NK-92 treated with Interleukin-12 subunit alpha and Interleukin-12 subunit beta, amount 100 ng/mL, for 24 hours (cell line): ENCODE measurements at regions not wholly inside any gene's neighbourhood (a gene's known extent, or its start where the extent isn't known, plus 50 kb on each side); places are given as distances from the start of the nearest gene placed in this dataset.
"Not testable (repeated sequence)": the region's sequence is repeated elsewhere in the genome, so short reads cannot be mapped to it uniquely, and the experiment has no call there.

Source experiments
- DNase-seq: peaks from one replicate; lab custom pipeline; 2025; lab: John Stamatoyannopoulos, UW

DNA sequence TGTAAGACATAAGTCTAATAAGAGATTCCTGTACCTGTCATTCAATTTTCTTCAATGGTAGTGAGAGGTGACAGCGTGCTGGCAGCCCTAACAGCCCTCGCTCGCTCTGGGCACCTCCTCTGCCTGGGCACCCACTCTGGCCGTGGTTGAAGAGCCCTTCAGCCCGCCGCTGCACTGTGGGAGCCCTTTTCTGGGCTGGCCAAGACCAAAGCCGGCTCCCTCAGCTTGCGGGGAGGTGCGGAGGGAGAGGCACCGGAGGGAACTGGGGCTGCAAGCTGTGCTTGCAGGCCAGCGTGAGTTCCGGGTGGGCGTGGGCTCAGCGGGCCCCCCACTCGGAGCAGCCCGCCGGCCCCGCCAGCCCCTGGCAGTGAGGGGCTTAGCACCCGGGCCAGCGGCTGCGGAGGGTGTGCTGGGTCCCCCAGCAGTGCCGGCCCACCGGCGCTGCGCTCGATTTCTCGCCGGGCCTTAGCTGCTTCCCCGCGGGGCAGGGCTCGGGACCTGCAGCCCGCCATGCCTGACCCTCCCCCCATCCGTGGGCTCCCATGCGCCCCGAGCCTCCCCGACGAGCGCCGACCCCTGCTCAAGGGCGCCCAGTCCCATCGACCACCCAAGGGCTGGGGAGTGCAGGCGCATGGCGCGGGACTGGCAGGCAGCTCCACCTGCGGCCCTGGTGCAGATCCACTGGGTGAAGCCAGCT lies 816.6 kb upstream of the TENM4 start:
- DNase-seq = not testable (repeated sequence)

GRCh38 chr11:80255021-80255420 lies 814.2 kb upstream of the TENM4 start:
- no peak for DNase-seq

DNA sequence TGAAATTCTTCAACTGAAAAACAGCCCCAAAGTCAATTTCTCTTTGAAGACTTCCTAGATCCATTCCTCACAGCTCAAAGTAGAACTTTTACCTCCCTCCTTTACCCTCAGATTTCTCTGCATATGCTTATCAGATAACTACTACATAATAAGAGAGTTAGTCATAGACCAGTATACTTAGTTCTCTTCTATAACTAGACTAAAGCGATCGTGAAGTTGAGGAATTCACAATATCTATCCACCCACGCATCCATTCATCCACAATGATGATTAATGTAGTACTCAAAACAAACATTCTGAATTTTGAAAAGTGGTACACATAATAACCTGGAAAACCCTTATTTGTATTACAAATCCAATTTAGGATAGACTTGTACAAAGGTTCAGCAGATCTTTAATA lies 800.9 kb upstream of the TENM4 start:
- DNase-seq = no peak

DNA sequence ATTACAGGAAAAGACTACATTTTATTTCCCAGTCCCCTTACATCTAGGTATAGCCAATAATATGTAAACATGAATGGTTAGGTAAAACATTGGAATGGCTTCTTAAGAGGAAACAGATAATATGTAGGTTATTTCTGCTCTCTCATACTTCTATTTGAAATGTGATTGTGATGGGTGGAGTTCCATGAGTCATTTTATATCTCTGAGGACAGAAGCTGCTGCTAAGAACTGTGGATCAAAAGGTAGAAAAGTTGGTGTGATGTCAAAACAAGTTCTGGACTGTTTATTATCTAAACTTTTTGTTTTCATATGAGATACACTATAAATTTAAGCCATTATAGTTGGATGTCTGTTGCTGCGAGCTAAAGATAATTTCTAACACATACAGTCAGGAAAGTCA lies 799.4 kb upstream of the TENM4 start:
- DNase-seq = no peak

GRCh38 chr11:80239217-80239616 lies 798.4 kb upstream of the TENM4 start:
- DNase-seq = no peak

GRCh38 chr11:80227915-80228314 lies 787.1 kb upstream of the TENM4 start:
- no peak for DNase-seq

DNA sequence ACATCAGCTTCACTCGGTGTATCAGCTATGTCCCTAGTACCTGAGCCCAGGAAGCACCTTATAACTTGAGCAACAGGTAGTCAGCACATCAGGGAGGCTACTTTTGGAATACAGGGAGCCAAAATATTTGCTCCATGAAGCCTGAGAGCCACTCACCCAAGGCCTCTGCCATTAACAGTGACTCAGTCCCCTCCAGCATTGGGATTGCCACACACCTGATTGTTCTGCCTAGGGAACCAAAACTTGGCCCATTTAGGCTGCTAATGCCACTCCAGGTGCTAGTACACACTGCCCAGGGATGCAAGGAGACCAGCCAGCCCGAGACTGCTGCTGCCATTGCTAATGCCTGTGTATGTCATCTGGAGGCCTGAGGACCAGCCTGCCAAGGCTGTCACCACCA lies 773.6 kb upstream of the TENM4 start:
- no peak for DNase-seq

DNA sequence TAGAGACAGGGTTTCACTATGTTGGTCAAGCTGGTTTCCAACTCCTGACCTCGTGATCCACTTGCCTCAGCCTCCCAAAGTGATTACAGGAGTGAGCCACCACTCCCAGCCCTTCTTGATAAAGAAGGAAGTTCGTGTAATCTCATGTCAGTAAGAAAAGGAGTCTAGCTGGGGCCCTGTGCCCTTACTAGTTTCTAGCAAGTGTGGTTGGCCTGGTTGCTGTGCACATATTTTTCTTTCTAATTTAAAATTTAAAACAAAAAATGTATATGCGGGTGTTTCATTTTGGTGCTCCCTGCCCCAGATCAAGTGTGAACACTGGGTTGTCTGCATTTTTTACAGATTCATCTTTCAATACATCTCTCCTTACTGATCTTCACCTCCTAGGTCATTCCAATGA lies 770.8 kb upstream of the TENM4 start:
- DNase-seq = no peak

GRCh38 chr11:80204021-80204420 lies 763.2 kb upstream of the TENM4 start:
- no peak for DNase-seq

GRCh38 chr11:80196932-80197554 lies 756.2 kb upstream of the TENM4 start:
- DNase-seq = no peak

- DNase-seq = no peak
Measured at GRCh38 chr11:80196041-80196440, 755.2 kb upstream of the TENM4 start.

- DNase-seq = no peak
Measured at GRCh38 chr11:80194625-80195024, 753.8 kb upstream of the TENM4 start.

DNA sequence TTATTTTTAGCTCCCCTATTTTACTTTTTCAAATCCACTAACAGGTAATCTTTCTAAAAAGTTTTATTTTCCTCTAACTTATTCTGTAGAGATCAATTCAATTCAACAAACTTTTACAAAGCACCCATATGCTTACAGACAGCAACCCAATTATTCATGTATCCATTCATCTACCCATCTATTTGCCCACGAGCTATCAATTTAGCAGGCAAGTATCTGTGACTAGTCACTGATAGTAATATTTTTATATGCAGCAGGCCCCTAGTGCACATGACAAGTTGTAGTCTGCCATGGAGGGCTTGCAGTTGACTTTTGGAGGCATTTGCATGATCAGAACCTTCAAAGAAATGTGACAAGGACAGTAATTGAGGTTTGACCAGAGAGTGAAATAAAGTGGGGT lies 753.2 kb upstream of the TENM4 start:
- no peak for DNase-seq

DNA sequence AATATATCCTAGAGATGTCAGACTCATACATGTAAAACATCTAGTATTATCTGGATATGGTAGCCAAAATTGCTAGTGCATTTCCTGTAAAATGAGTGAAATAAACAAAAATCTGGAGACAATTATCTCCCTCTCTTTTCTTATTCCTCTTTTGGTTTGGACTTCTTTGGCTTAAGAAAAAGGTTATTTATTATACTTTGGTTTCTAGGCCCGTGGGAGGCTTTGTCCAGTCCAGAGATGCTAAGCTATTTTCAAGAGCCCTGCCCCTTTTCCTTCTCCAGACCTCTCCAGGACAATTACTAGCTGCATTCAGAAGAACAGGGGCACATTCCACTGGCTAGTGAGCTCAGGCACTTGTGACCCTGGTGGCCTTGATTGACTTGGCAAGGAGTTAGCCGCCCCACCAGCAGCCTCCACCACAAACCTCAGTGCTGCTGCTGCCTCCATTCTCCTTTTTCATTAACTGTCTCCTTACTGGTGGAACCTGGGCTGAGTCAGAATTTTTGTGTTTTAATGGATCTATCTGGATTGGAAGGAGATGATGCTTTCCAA lies 747.3 kb upstream of the TENM4 start:
- DNase-seq = no peak

- no peak for DNase-seq
Measured at GRCh38 chr11:80186692-80187091, 745.9 kb upstream of the TENM4 start.

GRCh38 chr11:80182901-80183300 lies 742.1 kb upstream of the TENM4 start:
- DNase-seq = no peak

DNA sequence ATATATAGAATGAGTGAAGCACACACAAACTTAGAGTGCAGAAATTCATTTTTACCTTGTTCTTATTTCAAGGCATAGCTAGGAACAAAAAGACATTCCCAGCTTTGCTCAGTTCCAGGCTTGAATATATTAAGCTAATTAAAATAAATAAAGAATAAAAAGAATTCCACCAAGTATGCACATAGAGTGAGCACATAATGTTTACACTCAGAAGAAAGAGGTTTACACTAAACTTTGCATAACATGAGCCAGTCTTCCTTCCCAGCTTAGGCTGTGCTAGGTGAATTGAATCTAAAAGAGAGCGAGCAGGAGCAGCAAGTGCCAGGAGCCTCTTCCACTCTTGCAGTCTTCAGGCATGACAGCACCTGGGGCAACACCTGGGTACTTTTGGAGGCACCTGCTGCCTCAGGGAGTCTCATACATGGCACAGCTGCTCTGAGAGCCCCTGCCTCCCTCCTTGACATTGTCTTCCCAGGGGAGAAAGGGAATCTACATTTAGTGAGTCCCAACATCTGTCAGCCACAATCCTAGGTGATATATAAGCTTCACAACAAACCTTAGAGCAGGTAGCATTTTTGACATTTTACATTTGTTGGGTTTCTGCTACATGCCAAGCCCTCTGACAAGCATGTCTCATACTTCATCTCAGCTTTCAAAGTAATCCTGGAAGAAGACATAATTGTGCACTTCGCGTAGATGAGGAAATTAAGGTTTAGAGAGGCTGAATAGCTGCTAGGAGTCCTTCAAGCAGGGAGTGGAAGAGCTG lies 732.7 kb upstream of the TENM4 start:
- DNase-seq = no peak

- DNase-seq = no peak
Measured at GRCh38 chr11:80168796-80169195, 728.0 kb upstream of the TENM4 start.

- no peak for DNase-seq
Measured at GRCh38 chr11:80167766-80168165, 726.9 kb upstream of the TENM4 start.

- no peak for DNase-seq
Measured at GRCh38 chr11:80165744-80166143, 724.9 kb upstream of the TENM4 start.

DNA sequence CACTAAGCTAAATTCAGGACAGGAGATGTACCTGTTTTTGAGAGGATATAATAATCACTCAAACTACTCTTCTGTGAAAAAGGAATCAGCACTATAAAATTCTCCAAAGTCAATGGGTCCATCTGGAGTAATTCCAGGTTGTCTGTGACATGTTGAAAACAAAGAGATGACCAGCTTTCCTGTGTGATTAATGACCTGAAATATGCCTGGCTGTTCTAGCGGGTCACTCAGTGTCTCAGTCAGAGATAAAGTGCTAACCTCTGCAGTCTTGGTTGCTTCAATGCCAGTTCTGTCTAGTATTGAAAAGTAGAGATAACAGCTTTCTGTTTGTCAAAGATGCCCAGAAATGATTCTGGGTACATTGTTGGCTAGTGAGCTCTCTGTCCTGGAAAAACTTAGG lies 722.6 kb upstream of the TENM4 start:
- no peak for DNase-seq

- DNase-seq = no peak
Measured at GRCh38 chr11:80163011-80163410, 722.2 kb upstream of the TENM4 start.

DNA sequence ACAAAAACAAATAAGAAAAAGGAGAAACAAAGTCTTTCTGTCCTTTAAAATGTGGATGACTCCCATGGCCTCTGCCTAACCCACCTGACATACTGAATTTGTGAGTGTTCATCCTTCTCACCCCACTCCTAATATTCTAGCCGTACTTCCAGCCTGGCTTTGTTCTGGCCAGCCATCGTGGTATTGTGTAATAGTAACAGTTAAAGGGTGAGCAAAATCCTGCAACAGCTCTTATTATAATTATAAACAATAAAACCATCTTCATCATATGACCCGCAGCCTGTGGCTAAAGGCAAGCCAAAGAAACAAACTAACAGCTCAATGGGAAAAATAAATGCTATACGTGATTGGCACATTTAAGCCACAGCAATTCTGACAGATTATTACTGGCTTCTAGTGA lies 721.6 kb upstream of the TENM4 start:
- DNase-seq = no peak
